Retinal pigment epithelial cell (primary cell): ENCODE measurements at regions not wholly inside any gene's neighbourhood (a gene's known extent, or its start where the extent isn't known, plus 50 kb on each side); places are given as distances from the start of the nearest gene placed in this dataset.

Source experiments
- DNase-seq: peaks from one replicate; pipeline ENCODE4 v3.0.0-alpha.2; 2010; ENCODE audit warnings: low read depth
- H3K4me3 ChIP-seq: 2 replicates; pipeline ENCODE4 v1.5.1; 2011; ENCODE audit warnings: mild to moderate bottlenecking, low read length, control low read depth, moderate library complexity
- CTCF ChIP-seq: conservative IDR thresholded peaks from 2 replicates; pipeline ENCODE4 v1.5.1; 2011; ENCODE audit warnings: low read depth, low read length, control low read depth, inconsistent platforms

GRCh38 chr11:70547821-70548670, 149.7 kb downstream of the CTTN start:
- no peak for DNase-seq
- H3K4me3 ChIP-seq = no peak overlapping the region
- no peak for TF ChIP-seq CTCF

- DNase-seq = no peak
- no peak for TF ChIP-seq CTCF
- H3K4me3 ChIP-seq = no peak overlapping the region
Observed at GRCh38 chr11:70548976-70549375, 150.6 kb downstream of the CTTN start.

- DNase-seq = no peak
- TF ChIP-seq CTCF = no peak
- no peak overlapping the region for H3K4me3 ChIP-seq
Observed at GRCh38 chr11:70549386-70549785, 151.1 kb downstream of the CTTN start.

- no peak overlapping the region for H3K4me3 ChIP-seq
- no peak for DNase-seq
- no peak for TF ChIP-seq CTCF
Observed at GRCh38 chr11:70549796-70550195, 151.5 kb downstream of the CTTN start.

DNA sequence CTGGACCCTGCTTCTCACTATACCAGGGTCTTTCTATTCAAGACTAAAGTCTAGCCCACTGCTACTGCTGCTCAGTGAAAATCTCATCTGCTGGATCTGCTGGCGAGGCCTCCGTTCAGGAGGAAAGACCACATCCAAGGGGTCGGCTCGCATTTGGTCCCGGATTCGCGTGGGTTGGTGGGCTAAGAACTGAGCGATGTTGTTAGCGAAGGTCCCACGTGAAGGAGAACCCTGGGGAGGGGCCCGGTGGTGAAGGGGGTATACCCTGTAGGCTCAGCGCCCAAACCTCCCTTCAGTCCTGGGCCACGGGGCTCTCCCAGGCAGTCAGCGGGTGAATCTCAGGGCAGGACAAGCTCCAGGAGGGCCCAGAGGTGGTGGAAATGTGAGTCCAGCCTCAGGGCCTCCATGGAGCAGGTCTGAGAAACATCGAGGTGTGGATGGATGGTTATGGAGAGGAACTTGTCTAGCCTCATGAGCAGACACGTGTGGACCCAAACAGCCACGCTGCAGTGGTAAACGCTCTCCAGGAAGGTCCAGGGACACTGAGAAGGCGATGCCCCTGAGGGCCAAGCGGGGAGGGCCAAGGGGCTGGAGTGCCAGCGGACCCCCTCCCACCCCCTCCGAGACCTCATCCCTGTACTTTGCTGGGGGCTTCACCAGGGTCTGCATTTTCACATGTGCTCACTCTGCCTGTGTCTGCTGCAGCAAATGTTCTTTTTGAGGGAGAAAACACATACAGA, 152.3 kb downstream of the CTTN start:
- no peak for DNase-seq
- TF ChIP-seq CTCF = no peak
- H3K4me3 ChIP-seq = no peak overlapping the region

DNA sequence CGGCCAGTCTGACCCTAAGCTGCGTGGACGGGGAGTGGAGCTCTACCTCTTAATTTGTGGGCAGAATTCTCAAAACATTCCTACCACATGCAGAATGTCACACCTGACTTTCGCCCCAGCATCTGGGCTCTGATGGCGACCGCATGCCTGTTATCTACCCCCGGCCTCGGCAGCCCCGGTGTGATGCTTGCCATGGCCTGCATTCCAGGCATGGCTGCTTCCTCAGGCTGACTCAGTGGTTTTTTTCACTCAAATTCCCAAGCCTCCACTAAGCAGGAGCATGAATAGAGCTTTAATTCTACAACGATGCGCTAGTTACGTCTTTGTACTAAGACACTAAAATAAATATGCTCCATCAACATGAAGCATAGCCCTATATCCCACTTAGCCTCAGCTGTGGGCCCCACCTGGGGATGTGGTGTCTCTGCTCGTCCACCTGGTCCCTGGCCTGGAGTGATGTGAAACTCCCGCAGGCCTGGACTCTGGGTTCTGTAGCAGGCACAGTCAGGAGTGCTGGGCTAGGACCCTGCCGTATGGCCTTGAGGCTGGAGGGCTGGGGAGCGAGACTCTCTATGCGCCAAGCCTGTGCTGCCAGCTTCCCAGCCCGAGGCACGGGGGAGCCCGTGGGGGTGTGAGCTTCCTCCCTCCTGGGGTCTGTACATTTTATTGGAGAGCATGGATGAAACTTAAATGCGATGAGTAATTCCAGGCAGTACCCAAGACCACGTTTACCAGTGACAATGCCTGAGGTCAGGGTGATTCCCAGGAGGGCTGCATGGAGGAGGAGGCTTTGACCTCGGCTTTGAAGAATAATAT, 153.2 kb downstream of the CTTN start:
- H3K4me3 ChIP-seq = no peak overlapping the region
- no peak for DNase-seq
- TF ChIP-seq CTCF = no peak
